Endodermal cell (in vitro differentiated cells): ENCODE measurements at regions not wholly inside any gene's neighbourhood (a gene's known extent, or its start where the extent isn't known, plus 50 kb on each side); places are given as distances from the start of the nearest gene placed in this dataset.
"Not testable (repeated sequence)": the region's sequence is repeated elsewhere in the genome, so short reads cannot be mapped to it uniquely, and the experiment has no call there.

ENCODE experiments used
- DNase-seq: peaks from one replicate; pipeline ENCODE4 v3.0.0-alpha.2; 2017
- H3K27ac ChIP-seq: 2 replicates; pipeline ENCODE4 v1.5.1; 2013; ENCODE audit warnings: mild to moderate bottlenecking, low read depth, low read length, moderate library complexity
- H3K27me3 ChIP-seq: 2 replicates; pipeline ENCODE4 v1.6.1; 2013; ENCODE audit warnings: mild to moderate bottlenecking, low read length, moderate library complexity; ENCODE audit not compliant: insufficient read depth, control insufficient read depth, poor library complexity, severe bottlenecking
- H3K36me3 ChIP-seq: 2 replicates; pipeline ENCODE4 v1.7.0; 2013; ENCODE audit warnings: mild to moderate bottlenecking, low read length, moderate library complexity; ENCODE audit not compliant: control insufficient read depth, insufficient read depth
- H3K4me1 ChIP-seq: one replicate; pipeline ENCODE4 v1.7.0; 2013; ENCODE audit warnings: low read length; ENCODE audit not compliant: control insufficient read depth, insufficient read depth
- H3K4me3 ChIP-seq: 2 replicates; pipeline ENCODE4 v1.5.1; 2013; ENCODE audit warnings: mild to moderate bottlenecking, low read length, moderate library complexity
- H3K9ac ChIP-seq: 2 replicates; pipeline ENCODE4 v1.6.1; 2013; ENCODE audit warnings: mild to moderate bottlenecking, low read length, moderate library complexity; ENCODE audit not compliant: poor library complexity, severe bottlenecking; ENCODE audit errors: extremely low read depth
- H3K9me3 ChIP-seq: 2 replicates; pipeline ENCODE4 v1.6.1; 2013; ENCODE audit warnings: mild to moderate bottlenecking, low read length, moderate library complexity; ENCODE audit not compliant: control insufficient read depth
- H3K27ac Mint-ChIP-seq: 2 replicates; pipeline ENCODE4 v1.8.0; 2020; ENCODE audit warnings: mixed read lengths
- H3K27me3 Mint-ChIP-seq: 2 replicates; pipeline ENCODE4 v1.8.0; 2021; ENCODE audit warnings: mild to moderate bottlenecking, mixed read lengths; ENCODE audit not compliant: insufficient read depth
- H3K36me3 Mint-ChIP-seq: 2 replicates; pipeline ENCODE4 v1.8.0; 2020; ENCODE audit warnings: low read depth, mixed read lengths
- H3K4me1 Mint-ChIP-seq: 2 replicates; pipeline ENCODE4 v1.8.0; 2020; ENCODE audit warnings: mixed read lengths
- H3K4me3 Mint-ChIP-seq: 2 replicates; pipeline ENCODE4 v1.8.0; 2020; ENCODE audit warnings: mild to moderate bottlenecking, moderate library complexity, mixed read lengths
- H3K9me3 Mint-ChIP-seq: 2 replicates; pipeline ENCODE4 v1.8.0; 2020; ENCODE audit warnings: mild to moderate bottlenecking, mixed read lengths
- CTCF ChIP-seq: fragments of 200-600 bp; sonication (generic); conservative IDR thresholded peaks from 2 replicates; pipeline ENCODE4 v1.5.0; 2021; ENCODE audit warnings: antibody characterized with exemption, mild to moderate bottlenecking
- WGBS, 2 experiments: methylation state at CpG; one replicate each; pipeline versions ENCODE4 v1.1.5 to v1.1.7; 2013; ENCODE audit warnings: missing lambda C conversion rate in 2 of 2, mixed read lengths in 1 of 2; ENCODE audit not compliant: insufficient coverage in 1 of 2, insufficient read length in 1 of 2; 5-methylcytosine and 5-hydroxymethylcytosine counted together

DNA sequence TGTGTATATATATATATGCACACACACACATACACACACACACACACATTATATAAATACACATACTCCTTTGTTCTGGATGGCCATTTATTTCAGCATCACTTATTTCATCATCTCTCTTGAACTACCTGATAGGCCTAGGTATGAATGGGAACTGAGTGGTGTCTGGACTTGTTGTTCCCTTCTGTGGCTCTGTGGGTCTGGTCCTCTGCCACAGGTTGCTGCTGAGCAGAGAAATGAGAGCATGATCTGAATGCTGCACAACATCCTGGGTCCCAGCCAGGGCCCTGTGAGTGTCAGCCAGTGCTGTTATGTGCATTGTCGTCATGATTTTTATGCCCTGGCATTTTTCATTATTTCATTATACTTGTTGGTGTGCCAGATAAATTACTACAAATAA, 116.3 kb downstream of the CDRT15L2 start:
- H3K4me1 Mint-ChIP-seq, H3K9ac ChIP-seq, H3K4me1 ChIP-seq, H3K36me3 ChIP-seq, H3K9me3 Mint-ChIP-seq, H3K36me3 Mint-ChIP-seq, H3K27ac ChIP-seq, DNase-seq, H3K4me3 Mint-ChIP-seq, H3K27me3 Mint-ChIP-seq, H3K4me3 ChIP-seq, H3K9me3 ChIP-seq, H3K27ac Mint-ChIP-seq, H3K27me3 ChIP-seq: not testable (repeated sequence)
- 100% methylated on average over 1 of the region's 1 CpG; no CpG with 5 or more reads in 1 of the 2 experiments for WGBS, 2 experiments

DNA sequence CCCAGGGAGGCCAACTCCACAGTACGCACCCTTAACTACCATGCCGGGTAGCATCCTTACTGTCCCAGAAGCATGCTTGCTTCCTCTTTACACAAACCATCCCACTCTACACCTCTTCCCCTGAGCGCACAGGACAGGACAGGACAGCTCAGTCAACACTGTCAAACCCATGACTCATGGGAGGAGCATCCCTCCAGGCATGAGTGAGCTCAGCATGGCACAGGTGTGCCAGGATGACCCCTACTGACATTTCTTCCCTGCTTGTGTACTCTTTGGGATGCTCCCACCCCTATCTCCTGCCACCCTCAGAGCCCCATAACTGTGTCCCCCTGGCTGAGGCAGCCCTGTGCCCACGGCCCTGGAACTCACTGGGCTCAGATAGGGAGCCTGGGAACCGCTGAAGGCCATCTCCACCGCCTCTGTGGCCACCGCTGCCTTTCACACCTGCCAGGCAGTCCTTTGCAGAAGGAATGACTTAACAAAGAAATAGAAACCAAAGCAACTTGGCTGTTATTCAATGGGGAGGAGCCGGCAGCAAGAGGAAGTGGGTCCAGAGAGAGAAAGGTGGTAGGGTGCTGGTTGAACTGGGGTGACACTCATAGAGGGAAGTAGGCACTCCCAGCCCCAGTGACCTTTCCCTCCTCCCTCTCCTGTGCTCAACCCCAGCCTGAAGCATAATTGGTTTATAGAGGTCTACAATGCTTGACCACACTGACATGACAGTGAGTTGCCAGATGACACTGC, 119.1 kb downstream of the CDRT15L2 start:
- H3K9me3 ChIP-seq, H3K27ac Mint-ChIP-seq, H3K27me3 Mint-ChIP-seq, H3K27ac ChIP-seq, H3K36me3 Mint-ChIP-seq, H3K9ac ChIP-seq, H3K9me3 Mint-ChIP-seq, H3K4me1 ChIP-seq, H3K4me3 ChIP-seq, H3K4me3 Mint-ChIP-seq, H3K27me3 ChIP-seq, H3K36me3 ChIP-seq, DNase-seq, H3K4me1 Mint-ChIP-seq: not testable (repeated sequence)
- 91 to 100% methylated on average over 1 to 5 of the region's 8 CpGs for WGBS, 2 experiments

DNA sequence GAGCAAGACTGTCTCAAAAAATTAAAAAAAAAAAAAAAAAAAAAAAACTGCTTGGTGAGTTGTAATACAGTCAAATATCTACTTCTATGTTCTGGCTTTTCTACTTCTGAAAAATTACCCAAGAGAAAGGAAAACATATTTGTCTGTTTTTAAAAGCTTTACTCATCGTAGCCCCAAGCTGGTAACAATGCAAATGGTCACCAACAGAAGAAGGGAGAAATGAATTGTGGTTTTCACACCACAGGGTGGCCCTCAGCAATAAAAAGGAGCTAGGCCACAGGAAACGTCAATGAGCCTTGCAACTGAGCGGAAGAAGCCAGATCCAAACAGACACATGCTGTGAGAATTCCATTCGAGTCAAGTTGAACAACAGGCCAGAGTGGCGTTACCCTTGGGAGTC, 121.0 kb downstream of the CDRT15L2 start:
- H3K27me3 Mint-ChIP-seq, H3K4me1 Mint-ChIP-seq, H3K4me3 ChIP-seq, H3K27ac ChIP-seq, H3K27me3 ChIP-seq, H3K9ac ChIP-seq, H3K27ac Mint-ChIP-seq, H3K36me3 Mint-ChIP-seq, H3K9me3 Mint-ChIP-seq, H3K9me3 ChIP-seq, DNase-seq, H3K4me1 ChIP-seq, H3K4me3 Mint-ChIP-seq, H3K36me3 ChIP-seq: not testable (repeated sequence)
- 86% methylated on average over 3 of the region's 5 CpGs; no CpG with 5 or more reads in 1 of the 2 experiments for WGBS, 2 experiments

- H3K36me3 Mint-ChIP-seq, DNase-seq, H3K4me3 Mint-ChIP-seq, H3K9me3 Mint-ChIP-seq, H3K27ac ChIP-seq, H3K27me3 Mint-ChIP-seq, H3K4me1 Mint-ChIP-seq, H3K27me3 ChIP-seq, H3K9ac ChIP-seq, H3K27ac Mint-ChIP-seq, H3K36me3 ChIP-seq, H3K4me3 ChIP-seq, H3K4me1 ChIP-seq, H3K9me3 ChIP-seq: not testable (repeated sequence)
- 87% methylated on average over 4 of the region's 5 CpGs; no CpG with 5 or more reads in 1 of the 2 experiments for WGBS, 2 experiments
Measured at GRCh38 chr17:20701366-20701765, 121.8 kb downstream of the CDRT15L2 start.

GRCh38 chr17:20702692-20703091, 123.2 kb downstream of the CDRT15L2 start:
- no peak for TF ChIP-seq CTCF
- no peaks in the 10 kb centered on the region for H3K27me3 ChIP-seq
- peaks cover 4% of the 10 kb centered on the region for H3K4me1 Mint-ChIP-seq
- DNase-seq: no peak
- WGBS, 2 experiments: 87 to 90% methylated on average over 2 to 4 of the region's 4 CpGs
- H3K4me1 ChIP-seq: no peaks in the 10 kb centered on the region
- H3K36me3 Mint-ChIP-seq: no peaks in the 10 kb centered on the region
- no peak overlapping the region for H3K4me3 ChIP-seq
- peaks cover 8% of the 10 kb centered on the region for H3K9me3 ChIP-seq
- H3K27ac ChIP-seq: no peak overlapping the region
- no peak overlapping the region for H3K4me3 Mint-ChIP-seq
- peaks cover 10% of the 10 kb centered on the region for H3K9me3 Mint-ChIP-seq
- no peak overlapping the region for H3K27ac Mint-ChIP-seq
- no peak overlapping the region for H3K9ac ChIP-seq
- no peaks in the 10 kb centered on the region for H3K36me3 ChIP-seq
- no peaks in the 10 kb centered on the region for H3K27me3 Mint-ChIP-seq
